Esophagus muscularis mucosa (tissue), 4 donors: ENCODE measurements at regions not wholly inside any gene's neighbourhood (a gene's known extent, or its start where the extent isn't known, plus 50 kb on each side); places are given as distances from the start of the nearest gene placed in this dataset.

Source experiments
- DNase-seq: peaks from one replicate; pipeline ENCODE4 v3.0.0-alpha.2; 2017; ENCODE audit errors: extremely low spot score
- H3K27ac ChIP-seq, 4 donors: fragments of 200-600 bp; sonication (generic); replicated peaks in 1 of 4; 1 replicate in 3 of 4; 2 replicates in 1 of 4; pipeline ENCODE4 v1.5.1; 2016 to 2019; ENCODE audit warnings: mild to moderate bottlenecking in 1 of 4
- H3K27me3 ChIP-seq, 4 donors: fragments of 200-600 bp; sonication (generic); one replicate each; pipeline versions ENCODE4 v1.5.1 to v1.6.0; 2016 to 2019
- H3K36me3 ChIP-seq, 4 donors: fragments of 200-600 bp; sonication (generic); one replicate each; pipeline ENCODE4 v1.5.1; 2016 to 2019
- H3K4me1 ChIP-seq, 4 donors: fragments of 200-600 bp; sonication (generic); one replicate each; pipeline ENCODE4 v1.5.1; 2016 to 2019
- H3K4me3 ChIP-seq, 4 donors: fragments of 200-600 bp; sonication (generic); 1 replicate in 2 of 4; 2 replicates in 2 of 4; pipeline ENCODE4 v1.5.1; 2016 to 2019; ENCODE audit warnings: mild to moderate bottlenecking in 4 of 4, moderate library complexity in 1 of 4
- H3K9me3 ChIP-seq, 4 donors: fragments of 200-600 bp; sonication (generic); 1 replicate in 3 of 4; 2 replicates in 1 of 4; pipeline ENCODE4 v1.5.1; 2016 to 2019
- EP300 ChIP-seq: sonication (generic); formaldehyde crosslinking; IDR thresholded peaks from one replicate; pipeline ENCODE4 v1.6.1; 2017; ENCODE audit warnings: antibody characterized with exemption
- POLR2A ChIP-seq: fragments of 450-650 bp; IDR thresholded peaks from one replicate; pipeline ENCODE4 v1.6.1; 2017; ENCODE audit warnings: antibody characterized with exemption, moderate library complexity, mild to moderate bottlenecking, low read depth
- POLR2AphosphoS5 ChIP-seq, 2 donors: sonication (generic); formaldehyde crosslinking; IDR thresholded peaks; one replicate each; pipeline ENCODE4 v1.6.1; 2017; ENCODE audit warnings: antibody characterized with exemption in 2 of 2
- WGBS: methylation state at CpG from one replicate; pipeline ENCODE4 v1.1.5; 2018; 5-methylcytosine and 5-hydroxymethylcytosine counted together
- intact Hi-C: fragments of 100-400 bp; cut with DNase I; formaldehyde crosslinking; loops from one replicate; pipeline ENCODE4 v1.15.1; 2023
- TF ChIP-seq, protein P1 (sequence below), 3 experiments: fragments of 200-600 bp in 2 of 3; fragments of 450-650 bp in 1 of 3; sonication (generic) in 2 of 3; IDR thresholded peaks; one replicate each; pipeline ENCODE4 v1.5.1; 2017 to 2019; ENCODE audit warnings: antibody characterized with exemption in 3 of 3, mild to moderate bottlenecking in 2 of 3, moderate library complexity in 1 of 3

DNA sequence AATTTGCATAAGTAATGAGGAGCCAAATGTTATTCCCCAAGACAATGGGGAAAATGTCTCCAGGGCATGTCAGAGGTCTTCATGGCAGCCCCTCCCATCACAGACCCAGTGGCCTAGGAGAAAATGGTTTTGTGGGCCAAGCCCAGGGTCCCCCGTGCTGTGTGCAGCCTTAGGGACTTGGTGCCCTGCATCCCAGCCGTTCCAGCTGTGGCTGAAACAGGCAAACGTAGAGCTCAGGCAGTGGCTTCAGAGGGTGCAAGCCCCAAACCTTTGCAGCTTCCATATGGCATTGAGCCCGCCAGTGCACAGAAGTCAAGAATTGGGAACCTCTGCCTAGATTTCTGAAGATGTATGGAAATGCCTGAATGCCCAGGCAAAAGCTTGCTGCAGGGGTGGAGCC is 79.9 kb downstream of the FAM181B start:
- Histone ChIP-seq H3K27ac (no peak overlapping the region), H3K9me3 (no peaks in the 10 kb centered on the region), H3K4me3 (no peak overlapping the region), H3K4me1 (no peaks in the 10 kb centered on the region), H3K36me3 (no peaks in the 10 kb centered on the region), H3K27me3 (no peaks in the 10 kb centered on the region)
- 78% methylated on average over 4 of the region's 4 CpGs for WGBS
- intact Hi-C loops: no loop called here
- TF ChIP-seq, protein P1, sequence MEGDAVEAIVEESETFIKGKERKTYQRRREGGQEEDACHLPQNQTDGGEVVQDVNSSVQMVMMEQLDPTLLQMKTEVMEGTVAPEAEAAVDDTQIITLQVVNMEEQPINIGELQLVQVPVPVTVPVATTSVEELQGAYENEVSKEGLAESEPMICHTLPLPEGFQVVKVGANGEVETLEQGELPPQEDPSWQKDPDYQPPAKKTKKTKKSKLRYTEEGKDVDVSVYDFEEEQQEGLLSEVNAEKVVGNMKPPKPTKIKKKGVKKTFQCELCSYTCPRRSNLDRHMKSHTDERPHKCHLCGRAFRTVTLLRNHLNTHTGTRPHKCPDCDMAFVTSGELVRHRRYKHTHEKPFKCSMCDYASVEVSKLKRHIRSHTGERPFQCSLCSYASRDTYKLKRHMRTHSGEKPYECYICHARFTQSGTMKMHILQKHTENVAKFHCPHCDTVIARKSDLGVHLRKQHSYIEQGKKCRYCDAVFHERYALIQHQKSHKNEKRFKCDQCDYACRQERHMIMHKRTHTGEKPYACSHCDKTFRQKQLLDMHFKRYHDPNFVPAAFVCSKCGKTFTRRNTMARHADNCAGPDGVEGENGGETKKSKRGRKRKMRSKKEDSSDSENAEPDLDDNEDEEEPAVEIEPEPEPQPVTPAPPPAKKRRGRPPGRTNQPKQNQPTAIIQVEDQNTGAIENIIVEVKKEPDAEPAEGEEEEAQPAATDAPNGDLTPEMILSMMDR (IDR thresholded peaks at IDR 0.05): no peak
- TF ChIP-seq EP300 (no peak), POLR2AphosphoS5 (IDR thresholded peaks at IDR 0.05) (no peak), POLR2A (no peak)
- no peak for DNase-seq

DNA sequence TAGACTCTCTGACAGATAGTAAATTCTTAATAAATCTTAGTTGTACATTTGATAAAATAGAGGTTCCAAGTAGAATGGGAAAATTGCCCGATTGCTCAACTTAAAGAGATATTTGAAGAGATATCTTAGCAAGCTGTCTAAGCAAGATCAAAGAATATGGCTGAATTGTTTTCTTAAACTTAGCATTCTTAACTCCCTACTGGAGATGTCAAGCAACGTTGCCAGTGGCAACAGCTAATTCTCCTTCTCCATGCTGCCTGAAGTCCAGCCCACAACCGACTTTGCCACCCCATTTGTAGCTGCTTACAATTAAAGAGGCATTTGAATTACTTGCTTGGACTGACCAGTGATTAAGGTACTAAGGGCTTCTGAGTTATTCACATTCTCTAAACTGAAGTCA is 94.4 kb downstream of the FAM181B start:
- no peak overlapping the region for H3K4me3 ChIP-seq
- WGBS: 45% methylated on average over 3 of the region's 3 CpGs
- no peaks in the 10 kb centered on the region for H3K9me3 ChIP-seq
- DNase-seq: no peak
- H3K27me3 ChIP-seq: no peaks in the 10 kb centered on the region
- H3K4me1 ChIP-seq: no peaks in the 10 kb centered on the region
- no peaks in the 10 kb centered on the region for H3K36me3 ChIP-seq
- no peak for TF ChIP-seq POLR2A
- no peak for TF ChIP-seq POLR2AphosphoS5 (IDR thresholded peaks at IDR 0.05)
- no peak for TF ChIP-seq EP300
- TF ChIP-seq, protein P1 (IDR thresholded peaks at IDR 0.05): no peak
- no peak overlapping the region for H3K27ac ChIP-seq
- intact Hi-C loops: no loop called here

DNA sequence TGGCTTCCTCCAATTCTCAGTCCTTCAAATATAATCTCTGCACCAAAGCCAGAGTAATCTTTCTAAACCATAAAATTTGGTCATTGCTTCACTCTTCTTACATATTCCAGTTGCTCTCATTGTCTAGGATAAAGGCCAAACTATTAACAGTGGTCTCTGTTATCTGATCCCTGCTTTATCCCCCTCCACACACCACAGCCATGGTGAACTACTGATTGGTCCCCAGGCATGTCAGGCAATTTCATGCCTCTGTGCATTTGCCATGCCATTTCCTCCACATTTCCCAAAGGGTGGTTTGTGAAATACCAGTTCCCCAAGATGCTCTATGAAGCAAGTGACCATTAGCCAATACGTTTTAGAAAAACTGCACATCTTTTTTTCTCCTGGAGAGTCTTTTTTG is 97.0 kb downstream of the FAM181B start:
- no peak for DNase-seq
- no peaks in the 10 kb centered on the region for H3K36me3 ChIP-seq
- no peaks in the 10 kb centered on the region for H3K9me3 ChIP-seq
- peaks cover 0 to 8% (median 0%) of the 10 kb centered on the region in 4 donors for H3K4me1 ChIP-seq
- TF ChIP-seq POLR2AphosphoS5 (IDR thresholded peaks at IDR 0.05) (no peak), POLR2A (no peak), EP300 (no peak)
- TF ChIP-seq, protein P1 (IDR thresholded peaks at IDR 0.05): no peak
- H3K4me3 ChIP-seq: no peak overlapping the region
- 56% methylated on average over 1 of the region's 1 CpG for WGBS
- no peaks in the 10 kb centered on the region for H3K27me3 ChIP-seq
- H3K27ac ChIP-seq: no peak overlapping the region
- intact Hi-C loops: no loop called here

DNA sequence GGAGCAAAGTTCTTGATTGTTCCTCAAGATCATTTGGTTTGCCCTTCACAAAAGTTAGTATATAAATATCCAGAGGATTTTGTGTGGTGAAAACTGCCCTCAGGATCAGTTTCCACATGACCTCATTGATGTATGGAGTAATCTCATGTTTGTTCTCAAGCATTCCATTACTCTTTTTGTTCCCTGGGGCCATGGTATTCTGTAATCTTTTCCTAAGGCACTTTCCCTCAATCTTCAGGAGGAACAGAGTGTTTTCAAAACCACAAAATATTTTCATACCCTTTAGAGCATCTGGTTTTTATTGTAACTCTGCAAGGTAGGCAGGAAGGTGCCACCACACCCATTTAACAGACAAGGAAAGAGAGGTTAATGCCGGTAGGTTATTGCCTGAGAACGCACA is 99.6 kb downstream of the FAM181B start:
- no peak for TF ChIP-seq POLR2A
- Histone ChIP-seq H3K4me1 (peaks cover 0 to 8% (median 0%) of the 10 kb centered on the region in 4 donors), H3K27me3 (no peaks in the 10 kb centered on the region), H3K36me3 (no peaks in the 10 kb centered on the region), H3K27ac (no peak overlapping the region), H3K9me3 (no peaks in the 10 kb centered on the region), H3K4me3 (no peak overlapping the region)
- 95% methylated on average over 2 of the region's 2 CpGs for WGBS
- DNase-seq: no peak
- intact Hi-C loops: no loop called here

DNA sequence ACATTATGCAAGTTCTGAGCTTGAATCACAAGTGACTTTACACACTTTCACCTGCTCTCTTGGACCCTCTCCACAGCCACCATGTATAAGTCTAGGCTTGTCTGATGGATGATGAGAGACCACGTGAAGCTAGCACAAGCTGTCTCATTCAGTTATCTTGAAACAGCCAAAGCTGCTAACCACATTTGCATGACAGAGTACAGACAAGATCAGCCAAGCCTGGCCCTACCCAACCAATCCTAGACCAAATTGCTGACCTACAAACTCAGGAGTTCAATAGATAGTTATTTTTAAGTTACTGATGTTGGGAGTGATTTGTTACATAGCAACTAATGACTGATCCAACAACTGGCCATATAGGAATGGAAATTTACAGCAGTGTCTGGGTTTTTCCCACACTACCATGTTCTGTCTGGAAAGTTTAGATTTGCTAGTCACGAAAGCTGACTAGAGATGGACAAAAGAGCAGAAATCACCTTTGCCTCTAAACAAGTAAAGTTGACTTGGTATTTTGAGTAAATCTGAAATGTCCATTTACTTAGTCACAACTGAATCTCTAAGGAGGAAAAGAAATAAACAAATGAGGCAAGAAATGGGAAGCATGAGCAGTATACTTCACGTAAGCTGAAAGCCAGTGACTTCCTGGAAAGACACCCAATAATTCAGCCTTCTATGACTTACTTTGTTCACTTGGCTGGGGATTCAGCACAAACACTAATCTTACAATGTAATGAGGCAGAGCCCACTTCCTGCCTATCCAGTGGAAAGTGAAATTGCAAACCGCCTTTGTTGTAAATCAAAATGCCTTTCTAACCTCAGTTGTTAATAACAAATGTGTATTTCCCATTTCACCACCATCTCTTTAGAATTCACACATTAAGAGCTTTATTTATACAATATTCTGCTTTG is 101.7 kb downstream of the FAM181B start:
- intact Hi-C loops: no loop called here
- WGBS: 24% methylated on average over 4 of the region's 4 CpGs
- Histone ChIP-seq H3K9me3 (peaks cover 0 to 4% (median 0%) of the 10 kb centered on the region in 4 donors), H3K4me1 (peaks cover 0 to 8% (median 0%) of the 10 kb centered on the region in 4 donors), H3K36me3 (no peaks in the 10 kb centered on the region), H3K4me3 (no peak overlapping the region), H3K27ac (no peak overlapping the region), H3K27me3 (no peaks in the 10 kb centered on the region)
- TF ChIP-seq, protein P1 (IDR thresholded peaks at IDR 0.05): no peak
- TF ChIP-seq POLR2AphosphoS5 (IDR thresholded peaks at IDR 0.05) (no peak), POLR2A (no peak), EP300 (no peak)
- DNase-seq: no peak
